SKM-1 treated with dmso at 0.1 percent for 144 hours (cell line): ENCODE measurements at regions not wholly inside any gene's neighbourhood (a gene's known extent, or its start where the extent isn't known, plus 50 kb on each side); places are given as distances from the start of the nearest gene placed in this dataset.

ENCODE experiments used
- DNase-seq: peaks from one replicate; lab custom pipeline; 2025; ENCODE audit not compliant: unreplicated experiment; lab: John Stamatoyannopoulos, UW

DNA sequence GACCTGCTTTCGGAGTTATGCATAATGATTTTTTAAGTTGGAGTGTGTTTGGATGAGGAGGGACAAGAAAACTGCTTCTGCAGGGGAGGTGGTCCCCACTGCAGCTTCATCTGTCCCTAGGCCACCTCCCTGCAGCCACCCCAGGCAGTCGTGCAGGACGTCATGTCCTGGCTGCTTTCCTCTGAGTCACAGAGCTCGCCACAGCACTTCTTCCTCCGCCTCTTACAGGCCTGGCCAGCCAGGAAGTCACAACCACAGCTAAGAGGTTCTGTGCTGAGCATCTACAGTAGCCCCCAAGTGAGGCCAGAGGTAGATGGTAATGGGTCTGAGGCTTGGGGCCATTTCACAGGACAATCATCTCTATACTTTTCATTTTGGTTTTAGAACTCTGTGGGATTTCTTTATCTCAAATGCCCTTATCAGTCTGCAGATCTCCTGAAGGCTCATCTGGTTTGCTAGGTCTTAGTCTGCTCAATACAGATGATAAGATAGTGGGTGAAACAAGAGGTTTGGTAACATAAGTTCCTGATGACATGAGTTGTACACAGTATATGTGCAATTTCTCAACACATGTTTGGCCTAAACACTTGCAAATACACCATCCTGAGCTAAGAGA lies 106.4 kb downstream of the ARF6 start:
- peak; percentile 21 for DNase-seq

DNA sequence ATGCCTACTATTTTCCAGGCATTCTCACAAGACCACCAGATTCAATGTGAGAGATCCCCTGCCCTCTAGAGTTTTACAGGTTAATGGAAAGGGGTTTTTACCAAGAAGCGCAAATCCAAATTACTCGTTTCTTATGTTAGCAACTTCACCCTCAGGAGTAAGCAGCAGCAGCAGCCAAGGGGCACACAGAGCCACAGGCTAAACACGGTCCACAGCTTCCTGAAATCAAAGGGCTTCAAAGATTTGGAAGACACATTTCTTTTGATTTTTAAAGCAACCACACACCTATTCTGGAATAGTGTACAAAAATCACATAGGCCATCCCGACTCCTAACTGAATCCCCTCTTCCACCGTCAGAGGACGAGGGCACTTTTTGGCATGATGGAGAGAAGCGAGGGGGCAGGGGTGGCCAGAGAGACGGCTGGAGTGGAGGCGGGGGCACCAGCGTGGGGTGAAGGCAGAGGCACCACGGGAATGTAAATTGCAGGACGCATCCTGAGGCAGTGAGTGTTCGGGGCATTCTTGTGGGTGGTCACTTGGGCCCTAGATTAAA lies 107.0 kb downstream of the ARF6 start:
- DNase-seq = no peak

GRCh38 chr14:50000380-50001150 lies 107.7 kb downstream of the ARF6 start:
- no peak for DNase-seq

DNA sequence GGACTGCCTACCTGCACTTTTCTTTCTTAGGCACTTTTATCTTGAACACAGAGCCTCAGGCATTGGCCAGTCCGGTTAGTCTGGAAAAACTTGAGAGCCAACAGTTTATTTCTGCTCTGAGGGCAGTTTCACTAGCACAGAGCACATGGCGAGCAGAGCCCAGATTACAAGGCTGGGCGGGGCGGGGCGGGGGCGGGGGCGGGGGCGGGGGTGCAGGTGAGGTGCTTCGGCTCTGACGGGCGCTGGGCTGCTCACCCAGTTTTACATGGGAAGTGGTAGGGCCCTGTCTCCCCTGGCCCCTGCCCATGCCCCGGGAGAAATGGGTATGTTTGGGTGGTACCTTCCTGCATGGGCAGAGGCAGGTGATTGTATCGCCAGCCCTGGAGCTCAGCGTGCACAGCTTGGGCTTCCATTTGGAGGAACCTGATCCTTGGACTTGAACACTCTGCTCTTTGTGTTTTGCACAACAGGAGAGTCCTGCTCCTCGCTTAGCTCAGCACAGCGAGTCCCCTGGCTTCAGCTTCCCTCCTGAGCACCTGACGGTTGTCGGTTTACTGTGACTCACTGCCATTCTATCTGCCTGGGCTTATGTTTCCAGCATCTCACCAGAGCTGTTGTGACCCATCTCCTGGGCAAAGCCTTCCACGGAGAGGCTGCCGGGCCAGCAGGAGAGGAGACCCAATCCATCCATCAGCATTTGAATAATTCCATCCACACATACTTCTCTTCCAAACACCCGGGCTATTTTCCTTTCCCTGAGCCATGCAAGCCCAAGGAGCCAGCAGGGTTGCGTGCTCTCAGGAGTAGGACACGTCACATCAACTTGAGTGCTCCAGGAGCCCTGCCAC lies 108.5 kb downstream of the ARF6 start:
- no peak for DNase-seq

GRCh38 chr14:50001999-50002925 lies 109.4 kb downstream of the ARF6 start:
- no peak for DNase-seq

DNA sequence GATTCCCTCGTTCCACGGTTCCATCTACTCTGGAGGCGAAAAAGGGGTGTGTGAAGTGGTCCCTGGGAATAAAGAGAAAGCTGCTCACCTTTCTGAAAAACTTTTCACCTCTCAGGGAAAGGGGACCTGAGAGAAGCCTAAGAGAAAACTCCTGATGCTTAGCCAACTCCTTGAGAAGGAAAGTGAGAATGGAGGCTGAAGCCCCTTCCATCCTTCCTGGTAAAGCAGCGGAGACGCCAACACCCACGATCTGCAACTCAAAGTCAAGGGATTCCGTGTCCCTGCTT lies 110.0 kb downstream of the ARF6 start:
- DNase-seq = no peak

DNA sequence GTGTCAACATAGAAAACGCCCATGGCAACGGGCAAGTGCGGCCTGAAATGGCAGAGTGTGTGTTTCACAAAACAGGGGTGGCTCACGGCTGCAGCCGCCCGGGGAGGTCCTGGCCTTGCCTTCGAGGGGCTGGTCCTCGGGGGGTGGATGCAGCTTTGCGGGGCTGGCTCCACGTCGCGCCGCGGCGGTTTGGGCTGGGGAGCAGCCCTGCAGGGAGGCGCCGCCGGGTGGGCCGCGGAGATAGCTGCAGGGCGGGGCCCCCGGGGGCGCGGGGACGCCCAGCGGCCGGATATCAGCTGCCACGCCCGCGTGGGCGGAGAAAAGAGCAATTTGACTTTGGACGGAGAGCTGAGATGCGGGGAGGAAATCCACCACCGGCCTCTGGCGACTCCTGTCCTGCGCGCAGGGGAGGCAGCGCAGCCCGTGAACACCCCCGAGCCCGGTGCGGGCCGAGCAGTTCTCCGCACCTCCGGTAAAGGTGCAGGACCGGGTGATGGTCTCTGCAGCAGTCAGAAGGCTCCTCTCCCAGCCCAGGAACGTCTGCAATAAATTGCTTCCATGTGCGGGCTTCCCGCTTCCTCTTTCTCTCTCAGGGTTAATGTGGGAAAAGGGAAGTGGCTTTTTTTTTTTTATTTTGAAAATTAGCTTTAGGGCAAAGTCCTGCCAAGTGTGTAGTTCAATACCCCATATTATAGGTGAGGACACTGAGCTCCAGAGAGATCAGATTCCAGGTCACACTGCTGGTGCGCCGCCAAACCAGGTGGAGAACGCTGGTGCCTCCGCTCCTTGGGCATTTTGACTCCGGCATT lies 110.5 kb downstream of the ARF6 start:
- DNase-seq = peak; percentile 50

DNA sequence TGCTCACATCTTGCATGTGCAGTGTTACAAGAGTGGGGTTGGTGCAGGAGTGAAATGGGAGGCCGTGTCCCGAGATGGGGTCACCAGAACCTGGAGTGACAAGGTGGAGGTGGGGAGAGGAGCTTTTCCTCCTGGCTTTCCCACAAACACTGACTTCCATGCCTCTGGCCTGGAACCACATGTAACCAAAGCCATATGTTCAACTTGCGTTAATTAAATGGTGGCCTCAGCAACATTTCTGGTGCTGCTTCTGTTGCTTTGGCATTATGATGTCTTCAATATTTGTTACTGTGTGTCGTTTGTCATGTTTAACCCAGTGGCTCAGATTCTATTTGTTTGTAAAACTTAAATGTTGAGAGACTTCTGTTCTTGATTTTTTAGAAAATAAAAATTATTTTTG lies 110.2 kb downstream of the VCPKMT start:
- DNase-seq = no peak

GRCh38 chr14:50007123-50007903 lies 109.1 kb downstream of the VCPKMT start:
- no peak for DNase-seq

GRCh38 chr14:50008562-50008961 lies 107.8 kb downstream of the VCPKMT start:
- no peak for DNase-seq

DNA sequence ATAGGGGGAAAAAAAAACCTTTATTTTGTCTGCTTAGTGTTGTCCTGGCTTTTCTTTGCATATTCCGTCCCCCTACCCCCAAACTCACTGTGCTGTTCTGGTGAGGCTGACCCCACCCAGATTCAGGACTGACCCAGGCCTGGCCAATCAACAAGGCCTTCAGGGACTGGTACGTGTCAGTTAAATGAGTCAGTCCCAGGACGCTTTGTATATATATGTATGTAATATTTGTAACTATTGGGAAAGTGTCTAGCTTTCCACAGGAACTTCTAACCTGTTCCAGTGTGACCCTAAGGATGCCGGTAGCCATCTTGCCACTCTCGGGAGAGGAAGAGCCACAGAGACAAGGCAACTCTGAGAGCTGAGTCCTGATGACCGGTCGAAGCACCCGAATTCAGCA lies 107.4 kb downstream of the VCPKMT start:
- no peak for DNase-seq

GRCh38 chr14:50010752-50011151 lies 105.6 kb downstream of the VCPKMT start:
- no peak for DNase-seq

DNA sequence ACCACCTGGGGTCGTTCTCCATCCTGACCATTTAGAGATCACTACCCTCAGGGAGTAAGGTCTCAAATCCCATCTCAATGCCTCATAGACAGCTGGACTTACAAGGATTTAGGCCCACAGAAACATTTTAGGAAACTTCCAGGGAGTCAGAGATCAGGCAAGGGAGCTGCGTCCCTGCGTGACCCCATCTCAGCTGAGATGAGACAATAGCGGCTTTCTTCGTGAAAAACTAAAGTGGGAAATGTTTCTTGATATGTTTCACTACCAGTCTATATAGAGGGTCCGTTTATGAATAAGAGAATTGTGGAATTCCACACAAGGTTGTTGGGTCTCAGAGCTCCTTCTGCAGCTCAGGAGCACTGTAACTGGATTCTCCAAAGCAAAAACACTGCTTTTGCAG lies 105.1 kb downstream of the VCPKMT start:
- DNase-seq = no peak

- DNase-seq = no peak
Observed at GRCh38 chr14:50012644-50013043, 103.7 kb downstream of the VCPKMT start.

GRCh38 chr14:50013198-50013918 lies 103.0 kb downstream of the VCPKMT start:
- no peak for DNase-seq

DNA sequence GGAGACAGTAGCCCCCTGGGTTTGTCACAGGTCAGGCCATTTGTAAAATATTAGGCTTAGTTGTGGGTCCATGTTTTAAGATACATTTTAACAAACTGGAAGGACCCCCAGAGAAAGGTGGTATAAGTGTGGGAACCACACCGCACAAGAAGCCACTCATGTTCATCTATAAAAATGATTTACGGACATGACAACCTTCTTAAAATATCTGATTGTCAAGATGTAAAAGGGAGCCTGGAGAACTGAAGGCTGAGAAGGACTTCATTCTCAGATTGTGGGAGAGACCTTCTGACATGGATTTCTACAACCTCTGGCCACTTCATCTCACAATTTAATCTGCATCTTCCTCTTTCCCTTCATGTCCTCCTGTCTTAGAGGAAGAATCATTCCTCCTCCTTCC lies 102.4 kb downstream of the VCPKMT start:
- DNase-seq = no peak

DNA sequence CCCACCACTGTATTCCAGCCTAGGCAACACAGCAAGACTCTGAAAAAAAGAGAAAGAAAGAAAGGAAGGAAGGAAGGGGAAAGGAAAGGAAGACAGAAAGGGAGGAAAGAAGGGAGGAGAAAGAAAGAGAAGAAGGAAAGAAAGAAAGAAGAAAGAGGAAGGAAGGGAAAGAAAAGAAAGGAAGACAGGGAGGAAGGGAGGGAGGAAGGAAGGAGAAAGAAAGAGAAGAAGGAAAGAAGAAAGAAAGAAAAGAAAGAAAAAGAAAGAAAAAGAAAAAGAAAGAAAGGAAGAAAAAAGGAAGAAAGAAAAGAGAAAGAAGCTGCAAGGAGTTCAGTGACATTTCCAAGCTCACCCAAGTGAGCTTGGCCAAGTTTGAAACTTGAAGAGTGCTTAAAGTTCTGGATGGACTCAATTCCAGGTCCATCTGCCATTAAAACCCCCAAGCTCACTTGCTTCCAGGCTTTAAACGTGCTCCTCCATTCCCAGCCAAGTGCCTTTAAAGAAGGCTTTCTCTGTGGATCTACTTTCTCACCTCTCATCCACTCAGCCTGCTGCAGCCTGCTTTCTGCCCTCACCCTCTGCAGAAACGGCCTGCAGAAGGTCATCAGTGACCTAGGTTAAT lies 101.5 kb downstream of the VCPKMT start:
- DNase-seq = no peak

GRCh38 chr14:50015716-50016115 lies 100.7 kb downstream of the VCPKMT start:
- no peak for DNase-seq
